ENCODE measurements at regions not wholly inside any gene's neighbourhood (a gene's known extent, or its start where the extent isn't known, plus 50 kb on each side); places are given as distances from the start of the nearest gene placed in this dataset.
"Not testable (repeated sequence)": the region's sequence is repeated elsewhere in the genome, so short reads cannot be mapped to it uniquely, and the experiment has no call there.

- TF ChIP-seq CTCF (IDR thresholded peaks at IDR 0.05), result no peak
- Mint-ChIP-seq H3K36me3 (ENCODE audit: low read depth) (peaks cover 2% of the 10 kb centered on the region), H3K9me3 (peaks cover 9% of the 10 kb centered on the region), H3K27me3 (no peaks in the 10 kb centered on the region), H3K27ac (no peak overlapping the region), H3K4me3 (no peak overlapping the region), H3K4me1 (no peaks in the 10 kb centered on the region)
- no peak for ATAC-seq (ENCODE audit: low read depth)
- CTCF ChIA-PET, result no interaction called here
- DNase-seq, result no peak
- intact Hi-C loops (cut with micrococcal nuclease), result no loop called here
- POLR2A ChIA-PET, result no interaction called here
Measured at GRCh38 chrX:1700757-1701156, 85.9 kb downstream of the ASMT start.

DNA sequence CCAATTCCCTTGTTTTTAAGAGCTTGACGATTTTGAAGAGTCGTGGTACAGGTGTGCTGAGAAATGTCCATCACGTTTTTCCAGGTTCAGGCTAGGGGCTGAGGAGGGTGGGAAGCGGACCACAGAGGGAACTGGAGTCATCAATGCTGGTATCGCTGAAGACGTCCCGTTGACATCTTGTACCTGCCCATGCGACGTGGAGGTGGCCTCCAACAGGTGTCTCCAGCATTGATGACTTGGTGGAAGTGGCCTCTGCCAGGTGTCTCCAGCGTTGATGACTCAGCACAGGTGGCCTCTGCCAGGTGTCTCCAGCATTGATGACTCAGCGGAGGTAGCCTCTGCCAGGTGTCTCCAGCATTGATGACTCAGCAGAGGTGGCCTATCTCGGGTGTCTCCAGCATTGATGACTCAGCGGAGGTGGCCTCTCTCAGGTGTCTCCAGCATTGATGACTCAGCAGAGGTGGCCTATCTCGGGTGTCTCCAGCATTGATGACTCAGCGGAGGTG, 86.6 kb downstream of the ASMT start:
- H3K27me3 Mint-ChIP-seq; CTCF ChIA-PET; DNase-seq; H3K4me1 Mint-ChIP-seq; H3K27ac Mint-ChIP-seq; POLR2A ChIA-PET; H3K36me3 Mint-ChIP-seq (ENCODE audit: low read depth); H3K4me3 Mint-ChIP-seq; ATAC-seq (ENCODE audit: low read depth); intact Hi-C loops (cut with micrococcal nuclease); H3K9me3 Mint-ChIP-seq: not testable (repeated sequence)

- POLR2A ChIA-PET; CTCF ChIA-PET; intact Hi-C loops (cut with micrococcal nuclease); H3K4me1 Mint-ChIP-seq; ATAC-seq (ENCODE audit: low read depth); H3K36me3 Mint-ChIP-seq (ENCODE audit: low read depth); H3K9me3 Mint-ChIP-seq; H3K4me3 Mint-ChIP-seq; H3K27ac Mint-ChIP-seq; H3K27me3 Mint-ChIP-seq; DNase-seq: not testable (repeated sequence)
Measured at GRCh38 chrX:1702142-1702541, 87.3 kb downstream of the ASMT start.

GRCh38 chrX:1702557-1702956, 87.7 kb downstream of the ASMT start:
- H3K4me1 Mint-ChIP-seq; H3K36me3 Mint-ChIP-seq (ENCODE audit: low read depth); H3K4me3 Mint-ChIP-seq; intact Hi-C loops (cut with micrococcal nuclease); DNase-seq; POLR2A ChIA-PET; H3K9me3 Mint-ChIP-seq; H3K27ac Mint-ChIP-seq; CTCF ChIA-PET; H3K27me3 Mint-ChIP-seq; ATAC-seq (ENCODE audit: low read depth): not testable (repeated sequence)

GRCh38 chrX:1709277-1709676, 94.4 kb downstream of the ASMT start:
- H3K36me3 Mint-ChIP-seq (ENCODE audit: low read depth); ATAC-seq (ENCODE audit: low read depth); intact Hi-C loops (cut with micrococcal nuclease); DNase-seq; CTCF ChIA-PET; POLR2A ChIA-PET; H3K9me3 Mint-ChIP-seq; H3K27me3 Mint-ChIP-seq; H3K27ac Mint-ChIP-seq; H3K4me1 Mint-ChIP-seq; H3K4me3 Mint-ChIP-seq: not testable (repeated sequence)

GRCh38 chrX:1713296-1713695, 98.4 kb downstream of the ASMT start:
- no peak for ATAC-seq (ENCODE audit: low read depth)
- ChIA-PET CTCF (no interaction called here), POLR2A (no interaction called here)
- Mint-ChIP-seq H3K4me1 (no peaks in the 10 kb centered on the region), H3K27me3 (no peaks in the 10 kb centered on the region), H3K27ac (no peak overlapping the region), H3K36me3 (ENCODE audit: low read depth) (peaks cover 5% of the 10 kb centered on the region), H3K9me3 (no peaks in the 10 kb centered on the region), H3K4me3 (no peak overlapping the region)
- no peak for TF ChIP-seq CTCF (IDR thresholded peaks at IDR 0.05)
- DNase-seq, result no peak
- intact Hi-C loops (cut with micrococcal nuclease), result no loop called here

GRCh38 chrX:1717373-1717772, 102.5 kb downstream of the ASMT start:
- POLR2A ChIA-PET, result no interaction called here
- no peaks in the 10 kb centered on the region for H3K4me1 Mint-ChIP-seq
- no peak overlapping the region for H3K4me3 Mint-ChIP-seq
- no peak for ATAC-seq (ENCODE audit: low read depth)
- intact Hi-C loops (cut with micrococcal nuclease), result no loop called here
- CTCF ChIA-PET, result no interaction called here
- H3K9me3 Mint-ChIP-seq, result peaks cover 2% of the 10 kb centered on the region
- no peak for TF ChIP-seq CTCF (IDR thresholded peaks at IDR 0.05)
- H3K36me3 Mint-ChIP-seq (ENCODE audit: low read depth), result peaks cover 5% of the 10 kb centered on the region
- DNase-seq, result no peak
- no peaks in the 10 kb centered on the region for H3K27me3 Mint-ChIP-seq
- no peak overlapping the region for H3K27ac Mint-ChIP-seq

All from activated B cell treated with CpG ODN at 0.5 μM for 24 hours (primary cell).